AG20443 (cell line): ENCODE measurements at regions not wholly inside any gene's neighbourhood (a gene's known extent, or its start where the extent isn't known, plus 50 kb on each side); places are given as distances from the start of the nearest gene placed in this dataset.

Experiments
- DNase-seq: peaks from one replicate; pipeline ENCODE4 v3.0.0; 2012; ENCODE audit warnings: low spot score, mixed read lengths

- DNase-seq, result no peak
Observed at GRCh38 chr1:30638086-30638485, 85.3 kb downstream of the MATN1 start.

- DNase-seq, result no peak
Observed at GRCh38 chr1:30637183-30637980, 86.0 kb downstream of the MATN1 start.

- DNase-seq, result no peak
Observed at GRCh38 chr1:30636621-30637020, 86.8 kb downstream of the MATN1 start.

GRCh38 chr1:30635391-30635975 is 87.9 kb downstream of the MATN1 start:
- DNase-seq, result no peak

GRCh38 chr1:30634507-30634906 is 88.9 kb downstream of the MATN1 start:
- DNase-seq, result no peak

GRCh38 chr1:30633294-30633693 is 90.1 kb downstream of the MATN1 start:
- no peak for DNase-seq

- no peak for DNase-seq
Observed at GRCh38 chr1:30632481-30632880, 90.9 kb downstream of the MATN1 start.

GRCh38 chr1:30631700-30632099 is 91.7 kb downstream of the MATN1 start:
- no peak for DNase-seq

- DNase-seq, result no peak
Observed at GRCh38 chr1:30629501-30629900, 93.9 kb downstream of the MATN1 start.

GRCh38 chr1:30627994-30628393 is 95.4 kb downstream of the MATN1 start:
- no peak for DNase-seq

- DNase-seq, result no peak
Observed at GRCh38 chr1:30627206-30627605, 96.2 kb downstream of the MATN1 start.

- DNase-seq, result no peak
Observed at GRCh38 chr1:30623431-30623830, 100.0 kb downstream of the MATN1 start.

GRCh38 chr1:30619619-30620018 is 103.8 kb downstream of the MATN1 start:
- DNase-seq, result no peak

GRCh38 chr1:30618335-30618747 is 105.0 kb downstream of the MATN1 start:
- peak; percentile 29 for DNase-seq

- no peak for DNase-seq
Observed at GRCh38 chr1:30616759-30617158, 106.6 kb downstream of the MATN1 start.

- no peak for DNase-seq
Observed at GRCh38 chr1:30615816-30616590, 107.4 kb downstream of the MATN1 start.

GRCh38 chr1:30615076-30615795 is 108.1 kb downstream of the MATN1 start:
- DNase-seq, result no peak

- no peak for DNase-seq
Observed at GRCh38 chr1:30613188-30613587, 110.2 kb downstream of the MATN1 start.

- DNase-seq, result no peak
Observed at GRCh38 chr1:30612536-30613065, 110.8 kb downstream of the MATN1 start.

- no peak for DNase-seq
Observed at GRCh38 chr1:30611741-30612309, 111.6 kb downstream of the MATN1 start.

- no peak for DNase-seq
Observed at GRCh38 chr1:30610917-30611316, 112.5 kb downstream of the MATN1 start.

- DNase-seq, result no peak
Observed at GRCh38 chr1:30609999-30610345, 113.4 kb downstream of the MATN1 start.
